ENCODE measurements at regions not wholly inside any gene's neighbourhood (a gene's known extent, or its start where the extent isn't known, plus 50 kb on each side); places are given as distances from the start of the nearest gene placed in this dataset.
"Not testable (repeated sequence)": the region's sequence is repeated elsewhere in the genome, so short reads cannot be mapped to it uniquely, and the experiment has no call there.

- H3K36me3 ChIP-seq (ENCODE audit: control insufficient read depth in 4 of 4, insufficient read depth in 4 of 4, low read length in 3 of 4): no peaks in the 10 kb centered on the region
- H3K4me3 ChIP-seq (ENCODE audit: control insufficient read depth in 1 of 7, extremely low read depth in 1 of 7, insufficient read depth in 4 of 7, low read depth in 2 of 7, low read length in 6 of 7): no peak overlapping the region
- WGBS (ENCODE audit: insufficient coverage): 100% methylated on average over 1 of the region's 2 CpGs
- POLR2A ChIA-PET: no interaction called here
- no peak overlapping the region for H3K27ac ChIP-seq (ENCODE audit: insufficient read depth in 1 of 2, low read depth in 1 of 2, low read length in 2 of 2, poor library complexity in 1 of 2, severe bottlenecking in 2 of 2)
- H3K4me1 ChIP-seq (ENCODE audit: control extremely low read depth in 1 of 4, control insufficient read depth in 4 of 4, insufficient read depth in 4 of 4, low read length in 3 of 4): no peaks in the 10 kb centered on the region
- H3K9me3 ChIP-seq (ENCODE audit: control extremely low read depth in 1 of 5, control insufficient read depth in 4 of 5, insufficient read depth in 2 of 5, low read depth in 1 of 5, low read length in 4 of 5): no peaks in the 10 kb centered on the region
- DNase-seq: no peak
- no peaks in the 10 kb centered on the region for H3K27me3 ChIP-seq (replicated peaks in 2 of 5; ENCODE audit: control insufficient read depth in 4 of 5, insufficient read depth in 5 of 5, low read length in 4 of 5)
- CTCF ChIA-PET: no interaction called here
These were observed 425.9 kb downstream of the EPHA3 start for GRCh38 chr3:89533275-89533674.

GRCh38 chr3:89554587-89554986 lies 447.2 kb downstream of the EPHA3 start:
- CTCF ChIA-PET; H3K4me3 ChIP-seq (ENCODE audit: control insufficient read depth in 1 of 7, extremely low read depth in 1 of 7, insufficient read depth in 4 of 7, low read depth in 2 of 7, low read length in 6 of 7); DNase-seq; H3K27me3 ChIP-seq (replicated peaks in 2 of 5; ENCODE audit: control insufficient read depth in 4 of 5, insufficient read depth in 5 of 5, low read length in 4 of 5); POLR2A ChIA-PET; H3K4me1 ChIP-seq (ENCODE audit: control extremely low read depth in 1 of 4, control insufficient read depth in 4 of 4, insufficient read depth in 4 of 4, low read length in 3 of 4); H3K9me3 ChIP-seq (ENCODE audit: control extremely low read depth in 1 of 5, control insufficient read depth in 4 of 5, insufficient read depth in 2 of 5, low read depth in 1 of 5, low read length in 4 of 5); H3K27ac ChIP-seq (ENCODE audit: insufficient read depth in 1 of 2, low read depth in 1 of 2, low read length in 2 of 2, poor library complexity in 1 of 2, severe bottlenecking in 2 of 2); H3K36me3 ChIP-seq (ENCODE audit: control insufficient read depth in 4 of 4, insufficient read depth in 4 of 4, low read length in 3 of 4): not testable (repeated sequence)
- 100% methylated on average over 2 of the region's 6 CpGs for WGBS (ENCODE audit: insufficient coverage)

GRCh38 chr3:89558711-89559110 lies 451.3 kb downstream of the EPHA3 start:
- no peaks in the 10 kb centered on the region for H3K4me1 ChIP-seq (ENCODE audit: control extremely low read depth in 1 of 4, control insufficient read depth in 4 of 4, insufficient read depth in 4 of 4, low read length in 3 of 4)
- H3K36me3 ChIP-seq (ENCODE audit: control insufficient read depth in 4 of 4, insufficient read depth in 4 of 4, low read length in 3 of 4): no peaks in the 10 kb centered on the region
- H3K27ac ChIP-seq (ENCODE audit: insufficient read depth in 1 of 2, low read depth in 1 of 2, low read length in 2 of 2, poor library complexity in 1 of 2, severe bottlenecking in 2 of 2): no peak overlapping the region
- no peak overlapping the region for H3K4me3 ChIP-seq (ENCODE audit: control insufficient read depth in 1 of 7, extremely low read depth in 1 of 7, insufficient read depth in 4 of 7, low read depth in 2 of 7, low read length in 6 of 7)
- no CpG with 5 or more reads among the region's 1 CpG for WGBS (ENCODE audit: insufficient coverage)
- no peak for DNase-seq
- H3K9me3 ChIP-seq (ENCODE audit: control extremely low read depth in 1 of 5, control insufficient read depth in 4 of 5, insufficient read depth in 2 of 5, low read depth in 1 of 5, low read length in 4 of 5): no peaks in the 10 kb centered on the region
- CTCF ChIA-PET: no interaction called here
- POLR2A ChIA-PET: interaction anchor here (0.6 kb wide), 1 partner anchor 349 kb away, joined by 4 read pairs; no protein-coding TSS in a partner anchor
- H3K27me3 ChIP-seq (replicated peaks in 2 of 5; ENCODE audit: control insufficient read depth in 4 of 5, insufficient read depth in 5 of 5, low read length in 4 of 5): no peaks in the 10 kb centered on the region

- ChIA-PET CTCF (no interaction called here), POLR2A (no interaction called here)
- Histone ChIP-seq H3K27ac (ENCODE audit: insufficient read depth in 1 of 2, low read depth in 1 of 2, low read length in 2 of 2, poor library complexity in 1 of 2, severe bottlenecking in 2 of 2) (no peak overlapping the region), H3K9me3 (ENCODE audit: control extremely low read depth in 1 of 5, control insufficient read depth in 4 of 5, insufficient read depth in 2 of 5, low read depth in 1 of 5, low read length in 4 of 5) (peaks cover 0 to 2% (median 0%) of the 10 kb centered on the region in 5 experiments), H3K36me3 (ENCODE audit: control insufficient read depth in 4 of 4, insufficient read depth in 4 of 4, low read length in 3 of 4) (no peaks in the 10 kb centered on the region), H3K27me3 (replicated peaks in 2 of 5; ENCODE audit: control insufficient read depth in 4 of 5, insufficient read depth in 5 of 5, low read length in 4 of 5) (no peaks in the 10 kb centered on the region), H3K4me3 (ENCODE audit: control insufficient read depth in 1 of 7, extremely low read depth in 1 of 7, insufficient read depth in 4 of 7, low read depth in 2 of 7, low read length in 6 of 7) (no peak overlapping the region), H3K4me1 (ENCODE audit: control extremely low read depth in 1 of 4, control insufficient read depth in 4 of 4, insufficient read depth in 4 of 4, low read length in 3 of 4) (no peaks in the 10 kb centered on the region)
- no peak for DNase-seq
- WGBS (ENCODE audit: insufficient coverage): 100% methylated on average over 1 of the region's 1 CpG
These were observed 453.1 kb downstream of the EPHA3 start for GRCh38 chr3:89560568-89560967.

- H3K27ac ChIP-seq (ENCODE audit: insufficient read depth in 1 of 2, low read depth in 1 of 2, low read length in 2 of 2, poor library complexity in 1 of 2, severe bottlenecking in 2 of 2): no peak overlapping the region
- no peaks in the 10 kb centered on the region for H3K27me3 ChIP-seq (replicated peaks in 2 of 5; ENCODE audit: control insufficient read depth in 4 of 5, insufficient read depth in 5 of 5, low read length in 4 of 5)
- H3K4me1 ChIP-seq (ENCODE audit: control extremely low read depth in 1 of 4, control insufficient read depth in 4 of 4, insufficient read depth in 4 of 4, low read length in 3 of 4): no peaks in the 10 kb centered on the region
- peaks cover 0 to 2% (median 0%) of the 10 kb centered on the region in 5 experiments for H3K9me3 ChIP-seq (ENCODE audit: control extremely low read depth in 1 of 5, control insufficient read depth in 4 of 5, insufficient read depth in 2 of 5, low read depth in 1 of 5, low read length in 4 of 5)
- no peak overlapping the region for H3K4me3 ChIP-seq (ENCODE audit: control insufficient read depth in 1 of 7, extremely low read depth in 1 of 7, insufficient read depth in 4 of 7, low read depth in 2 of 7, low read length in 6 of 7)
- ChIA-PET POLR2A (no interaction called here), CTCF (no interaction called here)
- no peaks in the 10 kb centered on the region for H3K36me3 ChIP-seq (ENCODE audit: control insufficient read depth in 4 of 4, insufficient read depth in 4 of 4, low read length in 3 of 4)
- WGBS (ENCODE audit: insufficient coverage): 100% methylated on average over 1 of the region's 1 CpG
- DNase-seq: no peak
These were observed 455.0 kb downstream of the EPHA3 start for GRCh38 chr3:89562373-89562772.

GRCh38 chr3:89565098-89565497 lies 457.7 kb downstream of the EPHA3 start:
- ChIA-PET CTCF (no interaction called here), POLR2A (no interaction called here)
- no peaks in the 10 kb centered on the region for H3K27me3 ChIP-seq (replicated peaks in 2 of 5; ENCODE audit: control insufficient read depth in 4 of 5, insufficient read depth in 5 of 5, low read length in 4 of 5)
- H3K36me3 ChIP-seq (ENCODE audit: control insufficient read depth in 4 of 4, insufficient read depth in 4 of 4, low read length in 3 of 4): no peaks in the 10 kb centered on the region
- H3K4me1 ChIP-seq (ENCODE audit: control extremely low read depth in 1 of 4, control insufficient read depth in 4 of 4, insufficient read depth in 4 of 4, low read length in 3 of 4): no peaks in the 10 kb centered on the region
- no peak for DNase-seq
- peaks cover 0 to 2% (median 0%) of the 10 kb centered on the region in 5 experiments for H3K9me3 ChIP-seq (ENCODE audit: control extremely low read depth in 1 of 5, control insufficient read depth in 4 of 5, insufficient read depth in 2 of 5, low read depth in 1 of 5, low read length in 4 of 5)
- no peak overlapping the region for H3K27ac ChIP-seq (ENCODE audit: insufficient read depth in 1 of 2, low read depth in 1 of 2, low read length in 2 of 2, poor library complexity in 1 of 2, severe bottlenecking in 2 of 2)
- no peak overlapping the region for H3K4me3 ChIP-seq (ENCODE audit: control insufficient read depth in 1 of 7, extremely low read depth in 1 of 7, insufficient read depth in 4 of 7, low read depth in 2 of 7, low read length in 6 of 7)

GRCh38 chr3:89570465-89570864 lies 463.0 kb downstream of the EPHA3 start:
- WGBS (ENCODE audit: insufficient coverage): 100% methylated on average over 3 of the region's 6 CpGs
- DNase-seq: no peak
- H3K27ac ChIP-seq (ENCODE audit: insufficient read depth in 1 of 2, low read depth in 1 of 2, low read length in 2 of 2, poor library complexity in 1 of 2, severe bottlenecking in 2 of 2): no peak overlapping the region
- H3K4me1 ChIP-seq (ENCODE audit: control extremely low read depth in 1 of 4, control insufficient read depth in 4 of 4, insufficient read depth in 4 of 4, low read length in 3 of 4): no peaks in the 10 kb centered on the region
- peaks cover 0 to 1% (median 0%) of the 10 kb centered on the region in 5 experiments for H3K9me3 ChIP-seq (ENCODE audit: control extremely low read depth in 1 of 5, control insufficient read depth in 4 of 5, insufficient read depth in 2 of 5, low read depth in 1 of 5, low read length in 4 of 5)
- H3K36me3 ChIP-seq (ENCODE audit: control insufficient read depth in 4 of 4, insufficient read depth in 4 of 4, low read length in 3 of 4): no peaks in the 10 kb centered on the region
- H3K27me3 ChIP-seq (replicated peaks in 2 of 5; ENCODE audit: control insufficient read depth in 4 of 5, insufficient read depth in 5 of 5, low read length in 4 of 5): no peaks in the 10 kb centered on the region
- POLR2A ChIA-PET: no interaction called here
- CTCF ChIA-PET: no interaction called here
- no peak overlapping the region for H3K4me3 ChIP-seq (ENCODE audit: control insufficient read depth in 1 of 7, extremely low read depth in 1 of 7, insufficient read depth in 4 of 7, low read depth in 2 of 7, low read length in 6 of 7)

Data from common myeloid progenitor, CD34-positive (primary cell).